Activated CD4-positive, alpha-beta T cell treated with anti-CD3 and anti-CD28 coated beads for 4 hours (primary cell): ENCODE measurements at regions not wholly inside any gene's neighbourhood (a gene's known extent, or its start where the extent isn't known, plus 50 kb on each side); places are given as distances from the start of the nearest gene placed in this dataset.

Experiments used
- DNase-seq, 2 donors: peaks; one replicate each; pipeline ENCODE4 v3.0.0-alpha.2; 2020

GRCh38 chr20:39106791-39107190 is 144.6 kb downstream of the DHX35 start:
- DNase-seq = no peak

- DNase-seq = no peak
Observed at GRCh38 chr20:39105551-39105950, 143.4 kb downstream of the DHX35 start.

DNA sequence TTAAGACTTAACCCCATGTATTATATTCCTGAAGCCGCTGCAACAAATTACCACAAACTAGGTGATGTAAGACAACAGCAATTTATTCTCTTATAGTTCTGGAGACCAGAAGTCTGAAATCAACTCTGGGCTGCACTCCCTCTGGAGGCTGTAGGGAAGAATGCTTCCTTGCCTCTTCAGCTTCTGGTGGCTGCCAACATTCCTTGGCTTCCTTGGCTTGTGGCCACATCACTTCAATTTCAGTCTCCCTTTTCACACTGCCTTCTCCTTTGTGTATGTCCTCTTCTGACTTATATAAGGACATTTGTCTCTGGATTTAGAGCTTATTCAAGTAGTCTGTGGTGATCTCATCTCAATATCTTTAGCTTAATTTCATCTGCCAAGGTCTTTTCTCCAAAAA is 141.6 kb downstream of the DHX35 start:
- no peak for DNase-seq

DNA sequence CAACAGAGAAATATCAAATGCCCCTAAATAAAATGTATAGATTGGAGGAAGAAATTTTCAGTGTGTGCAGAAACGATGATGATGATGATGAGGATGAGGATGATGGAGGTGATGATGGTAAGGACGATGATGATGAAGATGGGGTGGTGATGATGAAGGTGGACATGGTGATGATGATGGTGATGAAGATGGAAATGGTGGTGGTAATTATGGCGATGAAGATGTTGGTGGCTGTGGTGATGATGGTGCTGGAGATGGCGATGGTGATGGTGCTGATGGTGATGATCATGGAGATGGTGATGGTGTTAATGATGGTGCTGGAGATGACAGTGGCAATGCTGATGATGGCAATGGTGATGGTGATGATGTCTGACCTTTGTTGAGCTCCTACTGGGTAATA is 141.2 kb downstream of the DHX35 start:
- DNase-seq = no peak

- DNase-seq = no peak
Observed at GRCh38 chr20:39101895-39102294, 139.8 kb downstream of the DHX35 start.

GRCh38 chr20:39100691-39101090 is 138.5 kb downstream of the DHX35 start:
- DNase-seq = no peak

GRCh38 chr20:39097889-39098288 is 135.7 kb downstream of the DHX35 start:
- no peak for DNase-seq

- no peak for DNase-seq
Observed at GRCh38 chr20:39095870-39096269, 133.7 kb downstream of the DHX35 start.

- DNase-seq = no peak
Observed at GRCh38 chr20:39094391-39094790, 132.2 kb downstream of the DHX35 start.

DNA sequence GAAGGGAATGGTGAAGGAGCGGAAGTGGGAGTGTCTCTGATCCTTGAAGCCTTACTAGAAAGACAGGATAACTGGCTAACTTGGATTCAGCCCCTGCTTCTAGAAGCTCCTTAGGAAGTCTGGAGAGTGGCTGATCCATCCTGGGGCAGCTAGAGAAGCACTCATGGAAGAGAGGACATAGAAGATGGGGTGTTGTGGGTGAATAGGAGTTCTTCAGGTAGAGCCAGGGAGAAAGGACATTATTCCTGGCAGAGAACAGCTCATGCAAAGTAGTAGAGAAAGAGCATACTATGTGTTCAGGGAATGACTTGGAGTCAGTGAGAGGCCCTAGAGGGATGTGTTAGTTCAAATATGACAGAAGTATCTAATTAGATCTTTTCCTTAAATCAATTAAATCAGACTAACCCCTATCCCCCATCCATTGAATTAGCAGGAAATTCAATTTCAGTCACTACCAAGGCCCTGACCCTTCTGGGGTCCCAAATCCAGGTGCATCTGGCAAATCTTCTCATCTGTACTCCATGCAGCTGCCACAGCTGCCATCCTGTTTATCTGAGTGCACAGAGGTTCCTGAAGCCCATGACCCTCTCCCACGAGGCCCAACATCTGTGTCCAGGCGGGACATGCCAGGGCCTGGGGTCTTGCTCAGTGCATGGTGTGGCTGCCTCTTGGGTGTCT is 130.7 kb downstream of the DHX35 start:
- DNase-seq = no peak

GRCh38 chr20:39090906-39091305 is 128.8 kb downstream of the DHX35 start:
- DNase-seq = no peak

DNA sequence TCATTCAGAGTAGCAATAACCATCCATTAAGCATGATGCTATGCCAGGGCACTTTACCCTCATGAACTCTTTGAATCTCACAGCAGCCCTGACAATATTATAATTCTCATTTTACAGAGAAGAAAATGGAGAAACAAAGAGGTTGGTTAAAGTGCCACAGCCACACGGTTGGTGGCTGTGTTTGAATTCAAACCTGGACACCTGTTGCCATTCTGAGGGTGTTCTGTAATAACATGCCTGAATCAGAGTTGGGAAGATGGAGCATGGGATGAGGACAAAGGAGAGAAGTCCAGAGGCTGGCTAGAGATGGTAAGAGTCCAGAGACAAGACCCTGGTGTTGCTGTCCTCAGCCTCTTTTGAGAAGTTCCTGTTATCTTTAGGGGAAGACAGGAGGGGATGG is 127.7 kb downstream of the DHX35 start:
- no peak for DNase-seq
